Keratinocyte (primary cell): ENCODE measurements at regions not wholly inside any gene's neighbourhood (a gene's known extent, or its start where the extent isn't known, plus 50 kb on each side); places are given as distances from the start of the nearest gene placed in this dataset.

ENCODE experiments used
- DNase-seq: peaks from one replicate; pipeline ENCODE4 v3.0.0-alpha.2; 2011; ENCODE audit warnings: low read depth, missing footprints, low spot score
- FAIRE-seq: peaks from 2 replicates; lab custom pipeline; 2011; peaks lifted over from hg19 to GRCh38; lab: Jason Lieb, UNC
- H2AFZ ChIP-seq: 2 replicates; pipeline ENCODE4 v1.6.0; 2012; ENCODE audit warnings: low read length, control low read depth, inconsistent platforms; ENCODE audit not compliant: control insufficient read depth
- H3K27ac ChIP-seq: 2 replicates; pipeline ENCODE4 v1.5.1; 2011; ENCODE audit warnings: low read length; ENCODE audit not compliant: control insufficient read depth, insufficient read depth
- H3K27me3 ChIP-seq: 3 replicates; pipeline ENCODE4 v1.6.0; 2011; ENCODE audit warnings: low read length; ENCODE audit not compliant: control insufficient read depth, insufficient read depth; ENCODE audit errors: extremely low read depth
- H3K36me3 ChIP-seq, 2 experiments: 2 replicates in 1 of 2; 3 replicates in 1 of 2; pipeline ENCODE4 v1.5.1; 2011; ENCODE audit warnings: low read length in 2 of 2, mild to moderate bottlenecking in 1 of 2; ENCODE audit not compliant: control insufficient read depth in 2 of 2, insufficient read depth in 2 of 2; ENCODE audit errors: extremely low read depth in 1 of 2
- H3K4me1 ChIP-seq: 3 replicates; pipeline ENCODE4 v1.5.1; 2011; ENCODE audit warnings: low read length; ENCODE audit not compliant: control insufficient read depth, insufficient read depth; ENCODE audit errors: extremely low read depth
- H3K4me2 ChIP-seq: 3 replicates; pipeline ENCODE4 v1.6.0; 2011; ENCODE audit warnings: low read depth, low read length; ENCODE audit not compliant: control insufficient read depth, insufficient read depth; ENCODE audit errors: extremely low read depth
- H3K4me3 ChIP-seq, 3 experiments: fragments of 200-600 bp in 1 of 3; sonication (generic) in 1 of 3; 2 replicates in 2 of 3; 3 replicates in 1 of 3; pipeline ENCODE4 v1.5.1; 2011 to 2016; ENCODE audit warnings: low read length in 3 of 3, mild to moderate bottlenecking in 3 of 3, control low read depth in 2 of 3, inconsistent platforms in 1 of 3, low read depth in 1 of 3, mixed read lengths in 1 of 3, mixed run types in 1 of 3, moderate library complexity in 1 of 3; ENCODE audit not compliant: control insufficient read depth in 2 of 3, insufficient read depth in 2 of 3; ENCODE audit errors: extremely low read depth in 1 of 3
- H3K79me2 ChIP-seq: 2 replicates; pipeline ENCODE4 v1.6.0; 2012; ENCODE audit warnings: low read length; ENCODE audit not compliant: control insufficient read depth, insufficient read depth
- H3K9ac ChIP-seq: 3 replicates; pipeline ENCODE4 v1.6.0; 2011; ENCODE audit warnings: low read length; ENCODE audit not compliant: control insufficient read depth, insufficient read depth; ENCODE audit errors: extremely low read depth
- H3K9me1 ChIP-seq: 3 replicates; pipeline ENCODE4 v1.6.0; 2011; ENCODE audit warnings: low read length; ENCODE audit not compliant: control insufficient read depth, insufficient read depth; ENCODE audit errors: extremely low read depth
- H3K9me3 ChIP-seq: 2 replicates; pipeline ENCODE4 v1.5.1; 2012; ENCODE audit warnings: low read depth, low read length; ENCODE audit not compliant: control insufficient read depth
- H4K20me1 ChIP-seq: 3 replicates; pipeline ENCODE4 v1.6.0; 2011; ENCODE audit warnings: low read length; ENCODE audit not compliant: control insufficient read depth, insufficient read depth; ENCODE audit errors: extremely low read depth
- EZH2 ChIP-seq: IDR thresholded peaks from one replicate; pipeline ENCODE4 v1.6.1; 2012; ENCODE audit warnings: inconsistent platforms, mild to moderate bottlenecking, low read length, moderate library complexity
- dilution Hi-C: fragments of 300-500 bp; cut with MboI; formaldehyde crosslinking; loops from one replicate; pipeline ENCODE4 v1.7.0; 2020; ENCODE audit warnings: low sequenced_read_pairs; ENCODE audit not compliant: extremely low pct_ligation_motif_present
- TF ChIP-seq, protein P1 (sequence below), 3 experiments: IDR thresholded peaks in 1 of 3; conservative IDR thresholded peaks in 1 of 3; optimal IDR thresholded peaks in 1 of 3; 2 replicates in 2 of 3; 3 replicates in 1 of 3; pipeline versions ENCODE3 to v1.5.1; 2011; ENCODE audit warnings: low read length in 3 of 3, mild to moderate bottlenecking in 3 of 3, moderate library complexity in 2 of 3, control low read depth in 1 of 3, inconsistent platforms in 1 of 3; ENCODE audit not compliant: insufficient read depth in 2 of 3; ENCODE audit errors: extremely low read depth in 1 of 3

DNA sequence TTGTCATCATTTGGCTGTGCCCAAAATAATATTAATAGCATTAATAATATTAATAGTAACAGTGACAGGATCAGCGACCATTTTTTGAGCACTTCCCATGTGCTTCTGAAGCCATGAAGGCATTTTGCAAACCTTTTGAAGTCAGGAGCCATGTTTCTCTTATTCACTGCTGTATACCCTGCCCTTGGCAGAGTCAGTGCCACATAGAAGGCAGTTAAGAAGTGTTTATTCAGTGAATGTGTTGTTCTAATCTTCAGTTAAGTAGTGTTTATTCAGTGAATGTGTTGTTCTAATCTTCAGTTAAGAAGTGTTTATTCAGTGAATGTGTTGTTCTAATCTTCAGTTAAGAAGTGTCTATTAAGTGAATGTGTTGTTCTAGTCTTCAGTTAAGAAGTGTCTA lies 319.7 kb upstream of the NAV3 start:
- Histone ChIP-seq H3K9ac (no peak overlapping the region), H3K36me3 (no peaks in the 10 kb centered on the region), H3K9me3 (no peaks in the 10 kb centered on the region), H3K27ac (no peak overlapping the region), H2AFZ (no peak overlapping the region), H3K27me3 (no peaks in the 10 kb centered on the region), H3K4me3 (no peak overlapping the region), H3K4me1 (no peaks in the 10 kb centered on the region), H3K9me1 (no peaks in the 10 kb centered on the region), H3K4me2 (no peak overlapping the region), H3K79me2 (no peaks in the 10 kb centered on the region), H4K20me1 (no peaks in the 10 kb centered on the region)
- no peak for TF ChIP-seq EZH2
- TF ChIP-seq, protein P1, sequence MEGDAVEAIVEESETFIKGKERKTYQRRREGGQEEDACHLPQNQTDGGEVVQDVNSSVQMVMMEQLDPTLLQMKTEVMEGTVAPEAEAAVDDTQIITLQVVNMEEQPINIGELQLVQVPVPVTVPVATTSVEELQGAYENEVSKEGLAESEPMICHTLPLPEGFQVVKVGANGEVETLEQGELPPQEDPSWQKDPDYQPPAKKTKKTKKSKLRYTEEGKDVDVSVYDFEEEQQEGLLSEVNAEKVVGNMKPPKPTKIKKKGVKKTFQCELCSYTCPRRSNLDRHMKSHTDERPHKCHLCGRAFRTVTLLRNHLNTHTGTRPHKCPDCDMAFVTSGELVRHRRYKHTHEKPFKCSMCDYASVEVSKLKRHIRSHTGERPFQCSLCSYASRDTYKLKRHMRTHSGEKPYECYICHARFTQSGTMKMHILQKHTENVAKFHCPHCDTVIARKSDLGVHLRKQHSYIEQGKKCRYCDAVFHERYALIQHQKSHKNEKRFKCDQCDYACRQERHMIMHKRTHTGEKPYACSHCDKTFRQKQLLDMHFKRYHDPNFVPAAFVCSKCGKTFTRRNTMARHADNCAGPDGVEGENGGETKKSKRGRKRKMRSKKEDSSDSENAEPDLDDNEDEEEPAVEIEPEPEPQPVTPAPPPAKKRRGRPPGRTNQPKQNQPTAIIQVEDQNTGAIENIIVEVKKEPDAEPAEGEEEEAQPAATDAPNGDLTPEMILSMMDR (optimal IDR thresholded peaks at IDR 0.05 in 1 of 3, IDR thresholded peaks at IDR 0.05 in 1 of 3, conservative IDR thresholded peaks at IDR 0.05 in 1 of 3; ENCODE audit: extremely low read depth in 1 of 3, insufficient read depth in 2 of 3, low read length in 3 of 3), result no peak
- FAIRE-seq (no peak), DNase-seq (no peak)
- dilution Hi-C loops, result no loop called here

DNA sequence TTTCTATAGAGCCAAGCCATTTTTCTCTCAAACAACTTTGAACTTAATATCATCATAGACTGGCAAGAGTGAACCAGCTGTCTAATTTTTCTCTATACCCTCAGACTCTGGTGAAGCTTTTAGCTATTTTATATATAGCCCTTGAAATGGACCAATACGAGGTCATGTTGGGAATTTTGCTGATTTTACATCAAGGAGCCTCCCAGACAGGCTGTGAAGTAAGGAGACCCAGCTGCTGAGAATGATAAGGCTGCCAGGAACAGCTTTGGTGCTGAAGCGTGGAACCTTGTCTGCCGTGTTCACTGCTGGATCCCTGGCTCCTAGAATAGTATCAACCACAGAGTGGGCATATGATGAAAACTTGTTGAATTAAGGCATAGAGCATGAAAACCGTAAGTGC lies 326.2 kb upstream of the NAV3 start:
- no peak for FAIRE-seq
- dilution Hi-C loops, result no loop called here
- TF ChIP-seq, protein P1 (optimal IDR thresholded peaks at IDR 0.05 in 1 of 3, IDR thresholded peaks at IDR 0.05 in 1 of 3, conservative IDR thresholded peaks at IDR 0.05 in 1 of 3; ENCODE audit: extremely low read depth in 1 of 3, insufficient read depth in 2 of 3, low read length in 3 of 3), result no peak
- TF ChIP-seq EZH2, result no peak

More for the DNA sequence above, 326.2 kb upstream of the NAV3 start:
- no peak overlapping the region for H3K27ac ChIP-seq
- H4K20me1 ChIP-seq, result no peaks in the 10 kb centered on the region
- H3K9ac ChIP-seq, result no peak overlapping the region
- no peaks in the 10 kb centered on the region for H3K36me3 ChIP-seq
- no peak for DNase-seq
- no peaks in the 10 kb centered on the region for H3K4me1 ChIP-seq
- no peak overlapping the region for H3K4me3 ChIP-seq
- H3K9me1 ChIP-seq, result no peaks in the 10 kb centered on the region
- no peaks in the 10 kb centered on the region for H3K79me2 ChIP-seq
- no peak overlapping the region for H3K4me2 ChIP-seq
- H3K27me3 ChIP-seq, result no peaks in the 10 kb centered on the region
- H2AFZ ChIP-seq, result no peak overlapping the region
- H3K9me3 ChIP-seq, result no peaks in the 10 kb centered on the region
